ENCODE measurements at regions not wholly inside any gene's neighbourhood (a gene's known extent, or its start where the extent isn't known, plus 50 kb on each side); places are given as distances from the start of the nearest gene placed in this dataset.

DNA sequence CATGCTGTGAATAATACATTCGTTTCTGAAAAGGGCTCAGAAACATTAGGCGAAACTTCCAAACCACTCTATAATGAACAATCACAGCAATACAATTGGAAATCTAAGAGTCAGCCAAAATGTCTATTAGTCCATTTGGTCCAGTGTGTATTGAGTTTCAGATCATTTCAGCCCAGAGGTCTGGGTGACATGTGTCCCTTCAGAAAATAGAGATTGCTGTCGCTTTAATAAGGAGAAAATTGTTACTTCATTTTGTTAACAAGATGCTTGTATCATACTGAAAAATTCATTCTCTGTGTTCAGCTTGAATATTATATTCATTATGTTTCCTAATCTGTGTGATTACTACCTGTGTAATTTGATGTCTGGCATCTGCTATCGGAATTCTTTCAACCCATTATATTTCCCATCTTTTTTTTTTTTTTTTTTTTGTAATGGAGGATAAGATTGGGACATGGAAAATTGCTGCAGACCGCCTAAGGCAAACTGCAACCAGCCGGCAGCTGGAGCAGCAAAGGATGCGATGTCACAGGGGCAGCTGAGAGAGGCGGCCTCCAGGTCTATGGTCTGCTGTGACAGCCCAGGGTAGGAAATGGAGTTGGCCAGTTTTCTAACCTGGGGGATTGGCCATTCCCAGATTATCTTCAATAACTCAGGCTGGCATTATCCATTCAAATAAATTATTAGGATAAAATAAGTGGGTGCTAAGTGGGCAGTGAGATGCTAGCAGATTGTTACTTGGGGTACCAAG, 170.9 kb upstream of the NPVF start:
- no peak for DNase-seq

GRCh38 chr7:25402532-25402931, 174.2 kb upstream of the NPVF start:
- no peak for DNase-seq

DNA sequence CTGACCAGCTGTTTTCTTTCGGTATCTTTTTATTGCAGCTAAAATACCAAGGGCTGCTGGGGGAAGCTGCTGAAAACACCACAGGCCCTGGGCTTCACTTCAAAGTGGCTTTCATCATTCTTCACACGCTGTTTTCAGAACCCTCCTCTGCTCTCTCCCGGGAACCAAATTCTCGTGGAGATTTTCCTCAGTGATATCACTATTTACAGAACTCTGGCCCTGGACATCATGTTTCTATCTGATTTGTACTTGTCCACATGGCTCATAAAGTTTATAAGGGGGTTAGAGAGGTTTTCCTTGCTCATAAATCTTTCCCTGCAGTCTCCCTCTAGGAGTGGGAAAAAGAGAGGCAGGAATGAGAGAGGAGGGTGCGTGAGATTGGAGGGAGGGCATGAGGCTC, 177.4 kb upstream of the NPVF start:
- DNase-seq: no peak

DNA sequence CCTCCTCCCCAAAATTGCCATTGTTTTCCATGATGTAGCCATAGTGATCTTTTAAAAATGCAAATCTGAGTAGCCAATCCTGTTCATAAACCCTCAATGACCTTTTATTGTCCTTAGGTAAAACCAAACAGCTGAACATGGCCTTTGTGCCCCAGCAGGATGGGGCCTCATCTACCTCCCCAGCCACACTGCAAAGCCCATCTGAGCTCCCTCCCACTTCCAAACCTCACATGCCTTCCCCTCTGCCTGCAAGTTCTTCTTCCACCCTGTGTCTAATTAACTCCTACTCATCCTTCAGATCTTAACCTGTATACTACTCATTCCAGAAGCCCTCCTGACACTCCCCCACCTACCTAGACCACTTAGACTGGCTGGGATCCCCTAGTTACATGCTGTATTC, 178.8 kb upstream of the NPVF start:
- DNase-seq: no peak

DNA sequence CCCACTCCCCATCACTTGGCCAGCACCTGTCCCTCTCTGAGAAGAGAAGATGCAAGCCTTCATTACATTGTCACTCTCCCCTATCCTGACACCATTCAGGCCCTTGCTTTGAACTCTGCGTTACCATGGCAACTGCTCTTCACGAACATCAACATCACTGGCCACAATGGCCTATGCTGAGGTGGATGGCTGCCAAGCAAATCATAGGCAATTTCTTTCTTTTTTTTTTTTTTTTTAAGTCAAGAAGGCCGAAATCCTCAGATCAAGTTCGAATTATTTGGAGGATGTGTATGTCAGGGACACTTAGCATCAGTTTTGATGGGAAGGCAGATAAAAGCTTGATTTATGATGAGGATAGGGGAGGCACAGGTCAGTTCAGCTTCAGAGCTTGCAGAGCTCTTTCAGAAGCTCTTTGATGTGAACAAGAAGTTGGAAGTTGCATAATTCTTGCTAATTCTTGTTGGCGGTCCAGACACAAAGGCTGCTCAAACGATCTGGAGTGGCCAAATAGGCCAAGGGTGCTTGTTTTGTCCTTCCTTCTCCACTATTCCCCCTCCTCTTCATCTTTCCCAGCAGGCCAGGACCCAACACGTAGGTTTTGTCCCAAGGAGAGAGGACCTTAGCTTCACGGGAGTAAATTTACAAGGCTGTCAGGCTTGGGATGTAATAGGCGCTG, 179.9 kb upstream of the NPVF start:
- DNase-seq: no peak

DNA sequence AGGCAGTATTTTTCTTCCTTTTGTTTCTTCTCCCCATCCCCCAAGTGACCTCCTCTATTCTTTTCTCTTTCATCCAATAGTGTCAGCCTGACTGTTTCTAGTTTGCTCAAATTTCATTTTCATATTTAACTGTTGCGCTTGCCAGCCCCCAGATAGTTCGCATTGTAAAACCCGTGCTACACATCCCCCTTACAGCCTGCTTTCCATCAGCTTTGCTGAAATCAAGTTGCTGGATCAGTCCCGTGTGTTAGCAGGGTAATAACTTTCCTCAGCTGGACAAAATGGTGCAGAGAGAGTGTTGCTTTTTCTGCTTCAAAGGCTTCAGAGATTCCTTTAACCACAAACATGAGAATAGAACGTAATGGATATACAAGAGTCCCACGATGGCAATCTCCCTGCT, 180.6 kb upstream of the NPVF start:
- no peak for DNase-seq

GRCh38 chr7:25409897-25410636, 181.8 kb upstream of the NPVF start:
- no peak for DNase-seq

GRCh38 chr7:25420771-25421170, 192.5 kb upstream of the NPVF start:
- DNase-seq: no peak

- no peak for DNase-seq
These were observed 195.8 kb upstream of the NPVF start for GRCh38 chr7:25424113-25424512.

DNA sequence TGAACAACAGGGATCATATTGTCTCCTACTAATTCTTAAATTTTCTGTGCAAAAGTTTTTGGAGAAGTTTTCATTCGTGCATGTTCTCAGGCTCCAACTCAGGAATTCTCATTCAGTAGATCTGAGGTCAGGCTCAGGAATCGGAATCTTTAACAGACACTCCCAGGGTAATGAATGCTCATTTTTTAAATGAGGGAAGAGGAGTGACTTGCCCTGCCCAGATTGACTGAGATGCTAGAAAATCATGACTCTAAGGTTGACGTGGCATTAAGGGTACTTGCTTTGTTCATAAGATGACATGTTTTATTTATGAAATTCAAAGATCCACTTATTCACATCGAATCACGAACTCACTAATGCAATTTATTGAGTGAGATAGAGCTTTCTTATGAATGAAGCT, 196.6 kb upstream of the NPVF start:
- no peak for DNase-seq

DNA sequence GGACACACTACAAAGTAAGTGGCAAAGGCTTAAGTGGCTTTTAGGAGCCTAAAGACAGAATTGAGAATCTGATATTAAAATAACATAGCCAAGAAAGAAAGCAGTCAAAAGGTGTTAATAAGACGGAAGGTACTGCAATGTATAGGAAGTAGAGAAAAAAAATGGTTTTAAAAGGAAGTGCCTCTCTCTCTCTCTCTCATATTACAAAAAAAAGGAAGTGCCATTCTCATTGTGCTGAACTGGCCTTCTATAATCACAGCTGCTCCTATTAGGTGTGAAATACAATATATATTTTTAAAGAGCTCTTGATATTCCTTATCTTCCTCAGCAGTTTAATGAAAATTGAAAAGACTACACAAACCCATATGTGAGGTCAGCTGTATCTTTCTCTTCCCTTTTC, 199.4 kb upstream of the NPVF start:
- DNase-seq: no peak

DNA sequence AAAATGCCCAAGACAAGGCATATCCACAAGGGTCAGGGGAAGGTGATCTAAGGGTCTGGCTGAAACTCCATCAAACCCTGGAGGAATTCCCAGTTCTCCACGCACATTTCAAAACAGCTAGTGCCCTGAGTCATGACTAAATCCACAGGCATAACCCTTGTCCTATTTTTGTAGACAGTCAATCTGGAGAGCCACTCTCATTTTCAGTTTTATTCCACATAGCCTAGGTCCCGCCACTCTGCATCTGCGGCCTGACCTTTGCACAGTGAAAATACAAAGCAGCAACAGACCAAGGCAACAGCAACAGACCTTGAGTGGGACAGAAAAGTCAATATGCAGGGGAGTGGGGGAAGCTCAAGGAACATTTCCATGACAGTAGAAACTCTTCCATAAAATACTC, 201.4 kb upstream of the NPVF start:
- no peak for DNase-seq

GRCh38 chr7:25430200-25430931, 202.1 kb upstream of the NPVF start:
- DNase-seq: no peak

DNA sequence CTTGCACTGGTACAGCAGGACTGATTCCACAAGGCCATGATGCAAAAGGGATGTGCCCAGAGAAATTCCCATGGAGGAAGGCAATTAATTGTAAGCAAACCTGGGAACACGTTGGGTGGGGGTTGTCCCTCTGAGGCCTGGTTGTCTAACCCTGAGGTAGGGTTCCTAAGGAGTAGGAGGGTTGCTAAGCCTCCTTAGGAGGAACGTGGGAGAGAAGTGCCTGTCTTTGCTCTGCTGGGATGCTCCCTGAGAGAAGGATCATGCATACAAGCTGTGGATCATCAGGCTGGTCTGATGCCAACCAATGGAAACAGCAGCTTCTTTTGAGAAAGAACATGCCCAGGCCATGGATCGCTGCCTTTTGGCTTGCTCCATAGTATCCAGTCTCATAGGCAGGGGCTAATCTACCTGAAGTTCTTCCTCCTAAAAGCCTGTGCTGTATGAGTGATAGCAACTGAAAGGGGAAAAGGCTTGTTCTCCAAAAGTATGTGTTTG, 203.7 kb upstream of the NPVF start:
- no peak for DNase-seq

DNA sequence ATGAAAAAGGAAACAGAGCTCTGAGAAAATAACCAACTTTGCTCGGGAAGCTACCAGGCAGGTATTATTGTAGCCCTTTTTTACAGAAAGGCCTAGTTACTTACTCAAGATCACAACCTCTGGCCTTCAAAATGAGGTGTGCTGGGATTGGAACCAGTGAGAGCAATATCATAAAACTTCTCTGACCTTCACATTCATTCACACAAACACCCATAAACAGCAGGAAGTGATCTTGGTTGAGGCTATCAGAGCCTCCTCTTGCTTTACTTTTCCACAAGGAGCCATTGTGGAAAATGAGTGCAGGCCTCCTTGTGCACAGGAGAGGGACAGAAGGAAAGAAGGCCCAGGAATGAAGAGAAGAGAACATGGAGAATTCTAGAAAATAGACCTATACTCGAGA, 204.5 kb upstream of the NPVF start:
- DNase-seq: no peak

- DNase-seq: no peak
These were observed 208.1 kb upstream of the NPVF start for GRCh38 chr7:25436413-25436812.

- no peak for DNase-seq
These were observed 209.0 kb upstream of the NPVF start for GRCh38 chr7:25437308-25437707.

DNA sequence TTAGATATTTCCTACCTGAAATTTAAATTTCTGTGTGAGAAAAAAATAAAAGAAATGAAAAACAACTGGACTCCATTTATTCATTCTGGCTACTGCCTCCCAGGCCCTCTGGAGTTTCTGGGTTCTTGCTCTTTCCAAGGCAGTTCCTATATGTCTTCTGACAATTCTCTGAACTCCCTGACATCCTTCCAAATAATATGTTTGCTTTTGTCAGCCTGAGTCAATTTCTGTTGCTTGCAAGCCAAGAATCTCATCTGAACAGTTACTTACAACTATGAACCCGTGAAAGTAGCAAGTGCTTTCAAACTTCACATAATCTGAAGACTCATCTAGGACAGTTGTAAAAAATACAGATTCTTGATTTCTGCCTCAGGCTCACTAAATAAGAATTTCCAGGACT, 216.7 kb upstream of the NPVF start:
- DNase-seq: no peak

DNA sequence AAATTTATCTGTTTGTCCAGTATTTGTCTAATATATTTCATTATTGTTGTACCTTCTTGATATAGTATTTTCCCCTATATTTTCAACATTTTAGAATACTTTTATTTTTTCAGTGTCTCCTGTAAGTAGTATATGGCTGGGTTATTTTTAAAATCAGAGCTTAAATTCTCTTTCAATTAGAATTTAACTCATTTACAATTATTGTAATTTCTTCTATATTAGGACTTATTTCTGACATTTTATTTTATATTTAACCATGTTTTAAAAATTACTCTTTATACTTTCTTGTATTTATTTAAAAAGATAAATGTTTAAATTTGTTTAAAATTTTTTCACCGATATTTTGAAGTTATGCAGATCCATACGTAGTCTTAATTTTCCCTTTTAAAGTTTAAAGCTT, 220.0 kb upstream of the NPVF start:
- DNase-seq: no peak

DNA sequence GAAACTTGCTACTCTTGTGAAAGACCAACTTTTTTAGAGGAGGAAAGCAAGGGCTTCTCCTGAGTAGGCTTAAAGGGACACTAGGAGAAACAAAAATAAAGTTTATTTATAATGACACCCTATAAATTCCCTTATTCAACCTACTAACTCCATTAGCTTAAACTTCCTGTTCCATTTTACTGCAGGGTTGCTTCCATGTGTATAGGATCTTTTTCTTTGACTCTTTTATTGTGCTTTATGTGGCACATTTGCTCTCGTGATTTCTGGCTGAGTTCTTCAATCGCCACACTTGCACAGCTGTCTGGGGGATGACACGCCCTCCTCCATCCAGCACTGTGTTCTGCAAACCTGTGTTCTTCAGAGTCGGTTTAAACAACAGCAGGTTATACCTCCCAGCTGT, 225.7 kb upstream of the NPVF start:
- DNase-seq: no peak

GRCh38 chr7:25454562-25455041, 226.3 kb upstream of the NPVF start:
- DNase-seq: no peak

DNA sequence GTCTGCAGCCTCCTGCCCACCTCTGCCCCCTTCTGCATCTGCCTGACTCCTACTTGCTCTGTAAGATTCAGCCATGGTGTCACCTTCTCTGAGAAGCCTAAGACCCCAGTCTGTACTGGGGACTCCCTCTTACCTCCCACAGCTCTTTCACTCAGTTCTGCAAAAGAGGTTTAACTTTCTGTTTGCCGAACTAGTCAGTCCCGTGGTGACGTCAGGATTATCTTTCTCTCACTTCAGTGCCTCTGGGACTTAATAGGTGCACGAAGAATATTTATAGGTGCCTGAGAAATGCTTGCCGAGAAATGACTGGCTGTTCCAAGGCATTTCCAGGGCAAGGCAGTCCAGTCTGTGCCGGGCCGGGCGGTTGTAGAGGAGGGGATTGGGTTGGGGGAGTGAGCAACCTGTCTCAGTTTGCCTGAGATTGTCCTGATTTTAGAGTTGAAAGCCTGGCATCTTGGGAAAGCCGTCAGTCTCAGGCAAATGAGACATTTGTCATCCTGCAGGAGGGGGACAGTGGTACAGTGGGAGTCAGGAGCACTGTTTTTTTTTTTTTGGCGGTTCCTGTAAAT, 227.5 kb upstream of the NPVF start:
- no peak for DNase-seq

All from stimulated activated CD4-positive, alpha-beta T cell treated with anti-CD3 and anti-CD28 coated beads, Interleukin-2, amount 100 ng/mL, for 48 hours (primary cell).